ENCODE measurements at regions not wholly inside any gene's neighbourhood (a gene's known extent, or its start where the extent isn't known, plus 50 kb on each side); places are given as distances from the start of the nearest gene placed in this dataset.

DNA sequence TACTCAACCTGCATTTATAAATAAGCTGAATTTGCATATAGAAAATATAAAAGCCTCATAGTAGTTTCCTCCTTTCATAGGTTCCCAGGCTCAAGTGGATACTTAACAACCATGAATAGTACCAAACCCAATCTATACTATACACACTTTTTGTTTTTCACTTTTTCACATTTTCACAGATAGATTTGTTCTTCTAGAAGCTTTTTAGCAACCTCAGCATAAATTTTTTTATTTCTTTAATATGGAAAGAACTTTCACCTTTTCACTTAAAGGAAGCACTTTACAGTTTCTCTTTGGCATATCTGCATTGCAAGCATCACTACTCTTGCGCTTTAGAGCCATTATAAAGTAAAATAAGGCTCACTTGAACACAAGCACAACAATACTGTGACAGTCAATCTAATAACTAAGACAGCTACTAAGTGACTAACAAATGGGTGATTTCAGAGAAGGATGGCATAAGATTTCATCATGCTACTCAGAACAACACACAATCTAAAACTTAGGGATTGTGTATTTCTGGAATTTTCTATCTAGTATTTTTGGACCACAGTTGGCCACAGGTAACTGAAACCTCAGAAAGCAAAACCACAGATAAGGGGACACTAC is 1063.6 kb downstream of the FAM181B start:
- TF ChIP-seq, protein P1, sequence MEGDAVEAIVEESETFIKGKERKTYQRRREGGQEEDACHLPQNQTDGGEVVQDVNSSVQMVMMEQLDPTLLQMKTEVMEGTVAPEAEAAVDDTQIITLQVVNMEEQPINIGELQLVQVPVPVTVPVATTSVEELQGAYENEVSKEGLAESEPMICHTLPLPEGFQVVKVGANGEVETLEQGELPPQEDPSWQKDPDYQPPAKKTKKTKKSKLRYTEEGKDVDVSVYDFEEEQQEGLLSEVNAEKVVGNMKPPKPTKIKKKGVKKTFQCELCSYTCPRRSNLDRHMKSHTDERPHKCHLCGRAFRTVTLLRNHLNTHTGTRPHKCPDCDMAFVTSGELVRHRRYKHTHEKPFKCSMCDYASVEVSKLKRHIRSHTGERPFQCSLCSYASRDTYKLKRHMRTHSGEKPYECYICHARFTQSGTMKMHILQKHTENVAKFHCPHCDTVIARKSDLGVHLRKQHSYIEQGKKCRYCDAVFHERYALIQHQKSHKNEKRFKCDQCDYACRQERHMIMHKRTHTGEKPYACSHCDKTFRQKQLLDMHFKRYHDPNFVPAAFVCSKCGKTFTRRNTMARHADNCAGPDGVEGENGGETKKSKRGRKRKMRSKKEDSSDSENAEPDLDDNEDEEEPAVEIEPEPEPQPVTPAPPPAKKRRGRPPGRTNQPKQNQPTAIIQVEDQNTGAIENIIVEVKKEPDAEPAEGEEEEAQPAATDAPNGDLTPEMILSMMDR (IDR thresholded peaks at IDR 0.05 in 2 of 3, conservative IDR thresholded peaks at IDR 0.05 in 1 of 3; ENCODE audit: control insufficient read depth in 2 of 3, extremely low read depth in 1 of 3, insufficient read depth in 1 of 3, low read depth in 3 of 3, low read length in 3 of 3): no peak
- no peak for TF ChIP-seq ZSCAN29 (IDR thresholded peaks at IDR 0.05)
- no peak for TF ChIP-seq MYC (IDR thresholded peaks at IDR 0.05; ENCODE audit: insufficient read depth, insufficient read length, insufficient replicate concordance, low read length, severe bottlenecking)
- TF ChIP-seq, protein P2, sequence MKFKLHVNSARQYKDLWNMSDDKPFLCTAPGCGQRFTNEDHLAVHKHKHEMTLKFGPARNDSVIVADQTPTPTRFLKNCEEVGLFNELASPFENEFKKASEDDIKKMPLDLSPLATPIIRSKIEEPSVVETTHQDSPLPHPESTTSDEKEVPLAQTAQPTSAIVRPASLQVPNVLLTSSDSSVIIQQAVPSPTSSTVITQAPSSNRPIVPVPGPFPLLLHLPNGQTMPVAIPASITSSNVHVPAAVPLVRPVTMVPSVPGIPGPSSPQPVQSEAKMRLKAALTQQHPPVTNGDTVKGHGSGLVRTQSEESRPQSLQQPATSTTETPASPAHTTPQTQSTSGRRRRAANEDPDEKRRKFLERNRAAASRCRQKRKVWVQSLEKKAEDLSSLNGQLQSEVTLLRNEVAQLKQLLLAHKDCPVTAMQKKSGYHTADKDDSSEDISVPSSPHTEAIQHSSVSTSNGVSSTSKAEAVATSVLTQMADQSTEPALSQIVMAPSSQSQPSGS (IDR thresholded peaks at IDR 0.05; ENCODE audit: low read length): no peak
- TF ChIP-seq, protein P3, sequence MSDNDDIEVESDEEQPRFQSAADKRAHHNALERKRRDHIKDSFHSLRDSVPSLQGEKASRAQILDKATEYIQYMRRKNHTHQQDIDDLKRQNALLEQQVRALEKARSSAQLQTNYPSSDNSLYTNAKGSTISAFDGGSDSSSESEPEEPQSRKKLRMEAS (IDR thresholded peaks at IDR 0.05; ENCODE audit: low read depth, low read length): no peak
- TF ChIP-seq POLR2A (IDR thresholded peaks at IDR 0.05; ENCODE audit: low read depth, low read length): no peak
- TF ChIP-seq SREBF1 (IDR thresholded peaks at IDR 0.05; ENCODE audit: low read length): no peak
- TF ChIP-seq NFYA (IDR thresholded peaks at IDR 0.05; ENCODE audit: borderline replicate concordance, low read depth, low read length): no peak
- no peak for TF ChIP-seq HDGF (IDR thresholded peaks at IDR 0.05)
- TF ChIP-seq TAF1 (IDR thresholded peaks at IDR 0.05; ENCODE audit: borderline replicate concordance, low read depth, low read length): no peak
- TF ChIP-seq SPI1 (IDR thresholded peaks at IDR 0.05; ENCODE audit: borderline replicate concordance, insufficient read depth, low read depth, low read length): no peak
- TF ChIP-seq ETV6 (conservative IDR thresholded peaks at IDR 0.05 in 1 of 2, IDR thresholded peaks at IDR 0.05 in 1 of 2; ENCODE audit: borderline replicate concordance in 1 of 2, low read depth in 1 of 2): no peak
- no peak for TF ChIP-seq EZH2 (IDR thresholded peaks at IDR 0.05; ENCODE audit: borderline replicate concordance, control insufficient read depth, low read depth, low read length)
- TF ChIP-seq, protein P4, sequence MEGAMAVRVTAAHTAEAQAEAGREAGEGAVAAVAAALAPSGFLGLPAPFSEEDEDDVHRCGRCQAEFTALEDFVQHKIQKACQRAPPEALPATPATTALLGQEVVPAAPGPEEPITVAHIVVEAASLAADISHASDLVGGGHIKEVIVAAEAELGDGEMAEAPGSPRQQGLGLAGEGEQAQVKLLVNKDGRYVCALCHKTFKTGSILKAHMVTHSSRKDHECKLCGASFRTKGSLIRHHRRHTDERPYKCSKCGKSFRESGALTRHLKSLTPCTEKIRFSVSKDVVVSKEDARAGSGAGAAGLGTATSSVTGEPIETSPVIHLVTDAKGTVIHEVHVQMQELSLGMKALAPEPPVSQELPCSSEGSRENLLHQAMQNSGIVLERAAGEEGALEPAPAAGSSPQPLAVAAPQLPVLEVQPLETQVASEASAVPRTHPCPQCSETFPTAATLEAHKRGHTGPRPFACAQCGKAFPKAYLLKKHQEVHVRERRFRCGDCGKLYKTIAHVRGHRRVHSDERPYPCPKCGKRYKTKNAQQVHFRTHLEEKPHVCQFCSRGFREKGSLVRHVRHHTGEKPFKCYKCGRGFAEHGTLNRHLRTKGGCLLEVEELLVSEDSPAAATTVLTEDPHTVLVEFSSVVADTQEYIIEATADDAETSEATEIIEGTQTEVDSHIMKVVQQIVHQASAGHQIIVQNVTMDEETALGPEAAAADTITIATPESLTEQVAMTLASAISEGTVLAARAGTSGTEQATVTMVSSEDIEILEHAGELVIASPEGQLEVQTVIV (IDR thresholded peaks at IDR 0.05; ENCODE audit: borderline replicate concordance, partially characterized antibody): no peak
